HepG2 (cell line): ENCODE measurements at regions not wholly inside any gene's neighbourhood (a gene's known extent, or its start where the extent isn't known, plus 50 kb on each side); places are given as distances from the start of the nearest gene placed in this dataset.

Source experiments
- ATAC-seq: fragments of 200-7000 bp; cut with Tn5 transposase; 3 replicates; pipeline ENCODE4 v1.9.1; 2020; ENCODE audit warnings: mild to moderate bottlenecking, moderate library complexity
- BruUV-seq: library from RNA; stranded (reverse); fragments of 400-500 nt; replicated peaks from 2 replicates; lab custom pipeline; 2021; lab: Mats Ljungman, UMichigan
- CTCF ChIA-PET: fragments of 300-600 bp; formaldehyde crosslinking; extraction: SDS; loops from one replicate; lab custom pipeline; 2021; ENCODE audit warnings: low total read pairs, inconsistent platforms, low intra/inter-chr PET ratio; lab: Yijun Ruan, JAX
- POLR2A ChIA-PET: fragments of 350-600 bp; sonication (Branson Sonifier 250); formaldehyde crosslinking; loops from one replicate; lab custom pipeline; 2020; ENCODE audit warnings: antibody characterized with exemption, inconsistent platforms; lab: Yijun Ruan, JAX
- DNase-seq: peaks from one replicate; pipeline ENCODE4 v3.0.0-alpha.2; 2015; ENCODE audit warnings: low spot score
- FAIRE-seq: peaks from 3 replicates; lab custom pipeline; 2011; peaks lifted over from hg19 to GRCh38; lab: Jason Lieb, UNC
- H2AFZ ChIP-seq: one replicate; pipeline ENCODE4 v1.6.1; 2011; ENCODE audit warnings: low read length, inconsistent platforms
- H3K27ac ChIP-seq: fragments of 300-600 bp; 3 replicates; pipeline ENCODE4 v1.8.0; 2011; ENCODE audit warnings: mixed run types, mild to moderate bottlenecking, mixed read lengths, low read length, inconsistent platforms; ENCODE audit not compliant: insufficient read depth; ENCODE audit errors: extremely low read length
- H3K27me3 ChIP-seq, 2 experiments: fragments of 200-600 bp in 1 of 2; 2 replicates in 1 of 2; 3 replicates in 1 of 2; pipeline versions ENCODE4 v1.6.0 to v1.8.0; 2011; ENCODE audit warnings: low read length in 2 of 2, mild to moderate bottlenecking in 2 of 2, moderate library complexity in 2 of 2, inconsistent platforms in 1 of 2; ENCODE audit not compliant: insufficient read depth in 2 of 2, control insufficient read depth in 1 of 2
- H3K36me3 ChIP-seq, 2 experiments: fragments of 200-600 bp in 1 of 2; replicated peaks in 1 of 2; 2 replicates in 1 of 2; 3 replicates in 1 of 2; pipeline versions ENCODE4 v1.5.1 to v1.8.0; 2011; ENCODE audit warnings: low read length in 2 of 2, inconsistent platforms in 1 of 2; ENCODE audit not compliant: insufficient read depth in 2 of 2, control insufficient read depth in 1 of 2
- H3K4me1 ChIP-seq: 2 replicates; pipeline ENCODE4 v1.5.1; 2012; ENCODE audit warnings: low read length, inconsistent platforms; ENCODE audit not compliant: insufficient read depth
- H3K4me2 ChIP-seq: 2 replicates; pipeline ENCODE4 v1.6.0; 2011; ENCODE audit warnings: low read depth, low read length, inconsistent platforms
- H3K4me3 ChIP-seq, 3 experiments: fragments of 200-600 bp in 1 of 3; sonication (generic), shearing (Covaris generic) in 1 of 3; replicated peaks in 1 of 3; 2 replicates each; pipeline ENCODE4 v1.5.1; 2011 to 2016; ENCODE audit warnings: low read length in 3 of 3, inconsistent platforms in 2 of 3, low read depth in 2 of 3, mild to moderate bottlenecking in 2 of 3, control low read depth in 1 of 3, mixed read lengths in 1 of 3; ENCODE audit not compliant: insufficient read depth in 1 of 3
- H3K79me2 ChIP-seq: one replicate; pipeline ENCODE4 v1.6.1; 2011; ENCODE audit warnings: low read length, inconsistent platforms; ENCODE audit not compliant: insufficient read depth
- H3K9ac ChIP-seq: 2 replicates; pipeline ENCODE4 v1.6.0; 2011; ENCODE audit warnings: mild to moderate bottlenecking, low read depth, low read length, inconsistent platforms; ENCODE audit not compliant: insufficient read depth
- H3K9me3 ChIP-seq: 2 replicates; pipeline ENCODE4 v1.5.1; 2012; ENCODE audit warnings: mild to moderate bottlenecking, low read length
- H4K20me1 ChIP-seq: 2 replicates; pipeline ENCODE4 v1.6.0; 2011; ENCODE audit warnings: inconsistent platforms, mild to moderate bottlenecking, low read length, moderate library complexity; ENCODE audit not compliant: insufficient read depth
- FOXJ3 ChIP-seq: sonication (generic); formaldehyde crosslinking; IDR thresholded peaks from 2 replicates; pipeline ENCODE4 v1.4.0; 2020; ENCODE audit warnings: missing genetic modification reagents, mild to moderate bottlenecking, borderline replicate concordance
- FOXK2 ChIP-seq: fragments of 450-650 bp; IDR thresholded peaks from 2 replicates; pipeline ENCODE4 v1.6.1; 2016
- GFI1 ChIP-seq: sonication (generic); formaldehyde crosslinking; IDR thresholded peaks from 2 replicates; pipeline ENCODE4 v1.5.0; 2020; ENCODE audit warnings: missing genetic modification reagents, mild to moderate bottlenecking, borderline replicate concordance
- MED8 ChIP-seq: sonication (generic); formaldehyde crosslinking; IDR thresholded peaks from 2 replicates; pipeline ENCODE4 v1.8.1; 2023; ENCODE audit warnings: mild to moderate bottlenecking, missing genetic modification reagents; ENCODE audit not compliant: insufficient replicate concordance
- MIER2 ChIP-seq: IDR thresholded peaks from 2 replicates; pipeline ENCODE4 v1.6.1; 2016; ENCODE audit warnings: missing biosample characterization, missing genetic modification reagents
- RBM39 ChIP-seq: fragments of 200-400 bp; formaldehyde crosslinking; IDR thresholded peaks from one replicate; pipeline ENCODE4 v1.6.1; 2018; ENCODE audit warnings: antibody characterized with exemption, mild to moderate bottlenecking, low read depth, low read length; ENCODE audit not compliant: poor library complexity, severe bottlenecking
- THAP8 ChIP-seq: sonication (generic); formaldehyde crosslinking; IDR thresholded peaks from 2 replicates; pipeline ENCODE4 v1.5.1; 2020; ENCODE audit warnings: missing genetic modification reagents, mild to moderate bottlenecking, borderline replicate concordance
- ZFP91 ChIP-seq: sonication (generic); formaldehyde crosslinking; IDR thresholded peaks from 2 replicates; pipeline ENCODE4 v1.9.0; 2022; ENCODE audit warnings: missing genetic modification reagents, mild to moderate bottlenecking, borderline replicate concordance
- ZNF264 ChIP-seq: sonication (generic); formaldehyde crosslinking; IDR thresholded peaks from 2 replicates; pipeline ENCODE4 v1.4.0; 2020; ENCODE audit warnings: missing genetic modification reagents
- ZNF367 ChIP-seq: sonication (generic); formaldehyde crosslinking; IDR thresholded peaks from 2 replicates; pipeline ENCODE4 v1.4.0; 2020; ENCODE audit warnings: missing genetic modification reagents, borderline replicate concordance
- ZNF543 ChIP-seq: sonication (generic); formaldehyde crosslinking; IDR thresholded peaks from 2 replicates; pipeline ENCODE4 v1.4.0; 2020; ENCODE audit warnings: mild to moderate bottlenecking, missing genetic modification reagents
- ZNF619 ChIP-seq: sonication (generic); formaldehyde crosslinking; IDR thresholded peaks from 2 replicates; pipeline ENCODE4 v1.4.0; 2020; ENCODE audit warnings: mild to moderate bottlenecking, missing genetic modification reagents
- ZNF652 ChIP-seq: IDR thresholded peaks from 2 replicates; pipeline ENCODE4 v1.6.1; 2016; ENCODE audit warnings: low read depth, borderline replicate concordance
- WGBS: methylation state at CpG from one replicate; pipeline ENCODE4 v1.1.6; 2017; ENCODE audit warnings: low lambda C conversion rate; 5-methylcytosine and 5-hydroxymethylcytosine counted together
- in situ Hi-C: cut with HindIII; loops from 2 replicates; pipeline ENCODE4 v1.10.0; 2017; ENCODE audit warnings: low pct_unique_long_range_greater_than_20kb; ENCODE audit not compliant: extremely low pct_ligation_motif_present
- intact Hi-C: fragments of 100-400 bp; cut with micrococcal nuclease; formaldehyde crosslinking; loops from one replicate; pipeline ENCODE4 v1.10.0; 2022; ENCODE audit not compliant: unreplicated experiment

GRCh38 chr6:234706-235372, 57.4 kb upstream of the DUSP22 start:
- H3K4me3 ChIP-seq = no peak overlapping the region
- ATAC-seq (peak; percentile 27), FAIRE-seq (no peak), DNase-seq (no peak)
- 36% methylated on average over 3 of the region's 3 CpGs for WGBS
- H3K9ac ChIP-seq = no peak overlapping the region
- in situ Hi-C loops = no loop called here
- H3K9me3 ChIP-seq = no peaks in the 10 kb centered on the region
- H3K27ac ChIP-seq = no peak overlapping the region
- no peak overlapping the region for H2AFZ ChIP-seq
- peaks cover 2 to 10% of the 10 kb centered on the region in 2 experiments; a peak in 2 of 5 replicates for H3K27me3 ChIP-seq
- H3K79me2 ChIP-seq = no peaks in the 10 kb centered on the region
- ChIA-PET CTCF (interaction anchor here (1.3 kb wide), 1 partner anchor 46 kb away, joined by 4 read pairs; no protein-coding TSS in a partner anchor), POLR2A (no interaction called here)
- intact Hi-C loops = no loop called here
- H3K4me2 ChIP-seq = no peak overlapping the region
- BruUV-seq = no TSS peak
- H4K20me1 ChIP-seq = no peaks in the 10 kb centered on the region
- peaks cover 22% of the 10 kb centered on the region for H3K4me1 ChIP-seq
- TF ChIP-seq RBM39 (no peak), FOXK2 (no peak), ZFP91 (CRISPR knock-in tag) (no peak), ZNF367 (CRISPR knock-in tag) (no peak), GFI1 (CRISPR knock-in tag) (no peak), FOXJ3 (no peak), ZNF619 (CRISPR knock-in tag) (no peak), ZNF652 (no peak), MIER2 (no peak), MED8 (CRISPR knock-in tag) (no peak), THAP8 (CRISPR knock-in tag) (no peak), ZNF264 (CRISPR knock-in tag) (no peak), ZNF543 (CRISPR knock-in tag) (no peak)
- H3K36me3 ChIP-seq = no peaks in the 10 kb centered on the region
